Pancreas (tissue), 10 donors: ENCODE measurements at regions not wholly inside any gene's neighbourhood (a gene's known extent, or its start where the extent isn't known, plus 50 kb on each side); places are given as distances from the start of the nearest gene placed in this dataset.

Source experiments
- ATAC-seq, 4 donors: fragments of 200-7000 bp; cut with Tn5 transposase; one replicate each; pipeline versions ENCODE4 v1.8.0 to v1.9.1; 2020; ENCODE audit warnings: mild to moderate bottlenecking in 4 of 4, moderate library complexity in 4 of 4
- DNase-seq, 6 donors: peaks; one replicate each; pipeline ENCODE4 v3.0.0-alpha.2; 2020
- FAIRE-seq: peaks from 2 replicates; lab custom pipeline; 2012; peaks lifted over from hg19 to GRCh38; lab: Jason Lieb, UNC
- H3K27ac ChIP-seq, 4 donors: fragments of 200-600 bp; sonication (generic); 1 replicate in 3 of 4; 2 replicates in 1 of 4; pipeline versions ENCODE4 v1.5.0 to v1.8.0; 2020
- H3K27me3 ChIP-seq, 4 donors: fragments of 200-600 bp; one replicate each; pipeline ENCODE4 v1.8.0; 2021
- H3K36me3 ChIP-seq, 3 donors: fragments of 200-600 bp; sonication (generic) in 1 of 3; one replicate each; pipeline versions ENCODE4 v1.5.0 to v1.8.0; 2020 to 2021
- H3K4me1 ChIP-seq, 3 donors: fragments of 200-600 bp; one replicate each; pipeline ENCODE4 v1.8.0; 2021
- H3K4me3 ChIP-seq, 4 donors: fragments of 200-600 bp; sonication (generic) in 2 of 4; one replicate each; pipeline versions ENCODE4 v1.5.0 to v1.8.0; 2020 to 2021
- H3K9me3 ChIP-seq, 4 donors: fragments of 200-600 bp; one replicate each; pipeline ENCODE4 v1.8.0; 2021
- WGBS, 2 donors: extraction: QIAGEN DNeasy Blood & Tissue Kit; methylation state at CpG; one replicate each; pipeline ENCODE4 v1.1.7; 2013; 5-methylcytosine and 5-hydroxymethylcytosine counted together
- intact Hi-C, 3 donors: fragments of 100-400 bp; cut with DNase I; formaldehyde crosslinking; loops; one replicate each; pipeline versions ENCODE4 v1.11.1 to v1.14.2; 2022
- TF ChIP-seq, protein P1 (sequence below), 4 donors: fragments of 200-600 bp; sonication (generic) in 3 of 4; IDR thresholded peaks; one replicate each; pipeline versions ENCODE4 v1.5.0 to v1.8.0; 2021; ENCODE audit warnings: antibody characterized with exemption in 4 of 4
- donor health status: healthy with polysubstance abuse.
- donor health status: DM: no; HTN: no; CAD: no; lungs with moderate emphysema.
- donor health status: DM: no; HTN: no; CAD: no.
- donor health status: control.
- donor health status: control.
- donor health status: Bipolar disorder and iron deficiency.
- donor health status: DM: yes; HTN: yes; CAD: no.
- donor health status: DM: no; HTN: no; CAD: no.
- donor health status: DM: no; HTN: no; CAD: no.
- donor health status: DM: yes; HTN: yes; CAD: no.

DNA sequence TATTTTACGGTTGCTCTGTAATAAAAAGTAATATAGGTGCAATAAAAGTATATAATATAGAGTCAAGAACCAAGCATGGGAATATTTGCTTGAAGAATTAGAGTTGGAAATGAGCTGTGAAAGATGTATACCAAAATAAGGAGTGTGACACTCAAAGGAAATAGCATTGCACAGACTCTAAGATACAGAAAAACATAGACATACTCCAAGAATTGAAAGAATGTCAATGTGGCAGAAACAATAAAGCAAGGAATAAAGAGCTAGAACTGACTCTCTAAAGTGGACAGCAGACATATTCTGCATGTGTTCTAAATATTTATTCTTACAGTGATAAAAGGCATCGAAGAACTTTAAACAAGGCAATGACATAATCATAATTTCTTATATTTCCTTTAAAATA, 561.1 kb upstream of the SETBP1 start:
- no peak overlapping the region for H3K27ac ChIP-seq
- intact Hi-C loops: no loop called here
- DNase-seq (no peak), ATAC-seq (no peak), FAIRE-seq (no peak)
- 73 to 83% methylated on average over 2 of the region's 2 CpGs for WGBS, 2 donors
- no peaks in the 10 kb centered on the region for H3K27me3 ChIP-seq
- no peak overlapping the region for H3K4me3 ChIP-seq
- no peaks in the 10 kb centered on the region for H3K36me3 ChIP-seq
- no peaks in the 10 kb centered on the region for H3K9me3 ChIP-seq
- H3K4me1 ChIP-seq: no peaks in the 10 kb centered on the region
- TF ChIP-seq, protein P1, sequence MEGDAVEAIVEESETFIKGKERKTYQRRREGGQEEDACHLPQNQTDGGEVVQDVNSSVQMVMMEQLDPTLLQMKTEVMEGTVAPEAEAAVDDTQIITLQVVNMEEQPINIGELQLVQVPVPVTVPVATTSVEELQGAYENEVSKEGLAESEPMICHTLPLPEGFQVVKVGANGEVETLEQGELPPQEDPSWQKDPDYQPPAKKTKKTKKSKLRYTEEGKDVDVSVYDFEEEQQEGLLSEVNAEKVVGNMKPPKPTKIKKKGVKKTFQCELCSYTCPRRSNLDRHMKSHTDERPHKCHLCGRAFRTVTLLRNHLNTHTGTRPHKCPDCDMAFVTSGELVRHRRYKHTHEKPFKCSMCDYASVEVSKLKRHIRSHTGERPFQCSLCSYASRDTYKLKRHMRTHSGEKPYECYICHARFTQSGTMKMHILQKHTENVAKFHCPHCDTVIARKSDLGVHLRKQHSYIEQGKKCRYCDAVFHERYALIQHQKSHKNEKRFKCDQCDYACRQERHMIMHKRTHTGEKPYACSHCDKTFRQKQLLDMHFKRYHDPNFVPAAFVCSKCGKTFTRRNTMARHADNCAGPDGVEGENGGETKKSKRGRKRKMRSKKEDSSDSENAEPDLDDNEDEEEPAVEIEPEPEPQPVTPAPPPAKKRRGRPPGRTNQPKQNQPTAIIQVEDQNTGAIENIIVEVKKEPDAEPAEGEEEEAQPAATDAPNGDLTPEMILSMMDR (IDR thresholded peaks at IDR 0.05): no peak

DNA sequence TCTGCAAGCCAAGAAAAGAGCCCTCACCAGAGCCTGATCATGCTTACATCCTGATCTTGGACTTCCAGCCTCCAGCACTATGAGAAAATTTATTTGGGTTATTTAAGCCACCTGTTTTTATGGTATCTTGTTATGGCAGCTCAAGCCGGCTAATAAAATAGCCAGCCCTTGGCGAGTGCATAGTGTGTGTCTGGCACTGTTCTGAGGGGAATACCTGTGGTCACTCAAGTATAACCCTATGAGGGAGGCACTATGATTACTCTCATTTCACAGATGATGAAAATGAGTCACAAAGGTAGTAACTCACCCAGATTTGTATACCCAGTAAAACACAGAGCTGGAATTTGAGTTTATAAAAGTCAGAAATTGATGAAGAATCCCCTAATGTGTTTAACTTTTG, 556.9 kb upstream of the SETBP1 start:
- no peaks in the 10 kb centered on the region for H3K9me3 ChIP-seq
- no peak overlapping the region for H3K4me3 ChIP-seq
- H3K27ac ChIP-seq: no peak overlapping the region
- no peak for ATAC-seq
- TF ChIP-seq, protein P1 (IDR thresholded peaks at IDR 0.05): no peak
- no peaks in the 10 kb centered on the region for H3K36me3 ChIP-seq
- H3K27me3 ChIP-seq: no peaks in the 10 kb centered on the region
- intact Hi-C loops: no loop called here
- 82 to 83% methylated on average over 2 of the region's 2 CpGs for WGBS, 2 donors
- FAIRE-seq: peak; percentile 47
- no peak for DNase-seq
- H3K4me1 ChIP-seq: no peaks in the 10 kb centered on the region

DNA sequence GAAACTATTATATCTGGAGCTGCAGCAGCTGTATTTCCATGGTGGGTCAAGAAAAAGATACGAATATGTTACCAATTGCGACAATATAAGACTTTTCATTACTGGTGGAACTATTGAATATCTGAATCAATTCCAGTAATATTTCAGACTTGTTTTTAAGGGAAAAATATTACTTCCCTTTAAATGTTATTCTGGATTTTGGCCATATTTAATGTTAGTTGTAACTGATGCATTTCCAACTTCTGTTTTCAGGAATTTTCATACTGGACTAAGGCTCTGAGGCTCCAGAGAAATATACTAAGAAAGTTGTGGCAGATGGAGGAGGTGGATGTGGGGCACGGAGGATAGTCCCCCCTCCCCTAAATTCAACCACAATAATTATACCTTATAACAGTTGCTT, 555.2 kb upstream of the SETBP1 start:
- H3K4me1 ChIP-seq: no peaks in the 10 kb centered on the region
- 83 to 87% methylated on average over 3 of the region's 3 CpGs for WGBS, 2 donors
- no peak for ATAC-seq
- H3K36me3 ChIP-seq: no peaks in the 10 kb centered on the region
- no peak overlapping the region for H3K4me3 ChIP-seq
- H3K9me3 ChIP-seq: no peaks in the 10 kb centered on the region
- intact Hi-C loops: no loop called here
- TF ChIP-seq, protein P1 (IDR thresholded peaks at IDR 0.05): no peak
- no peak overlapping the region for H3K27ac ChIP-seq
- no peaks in the 10 kb centered on the region for H3K27me3 ChIP-seq
- DNase-seq: no peak
- FAIRE-seq: no peak

DNA sequence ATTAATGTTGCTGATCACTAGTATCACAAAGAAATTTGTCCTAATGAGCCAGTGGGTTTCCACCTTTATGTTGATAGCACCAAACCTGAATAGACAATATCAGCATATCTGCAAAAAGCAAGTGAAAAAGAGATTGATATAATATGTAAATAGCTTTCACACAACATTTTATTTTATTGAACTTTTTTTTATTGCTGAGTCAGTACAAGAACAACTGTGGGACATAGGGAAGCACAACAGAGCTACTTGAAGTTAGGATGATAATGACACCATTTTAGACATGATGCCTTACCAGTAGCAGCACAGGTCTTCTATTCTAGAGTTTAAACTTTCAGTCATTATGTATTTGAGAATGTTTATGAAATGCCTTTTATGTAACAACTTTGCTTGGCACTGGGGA, 554.1 kb upstream of the SETBP1 start:
- Histone ChIP-seq H3K4me1 (no peaks in the 10 kb centered on the region), H3K27ac (no peak overlapping the region), H3K36me3 (no peaks in the 10 kb centered on the region), H3K27me3 (no peaks in the 10 kb centered on the region), H3K9me3 (no peaks in the 10 kb centered on the region), H3K4me3 (no peak overlapping the region)
- ATAC-seq: no peak
- intact Hi-C loops: no loop called here
- no peak for FAIRE-seq
- TF ChIP-seq, protein P1 (IDR thresholded peaks at IDR 0.05): no peak
- no peak for DNase-seq

DNA sequence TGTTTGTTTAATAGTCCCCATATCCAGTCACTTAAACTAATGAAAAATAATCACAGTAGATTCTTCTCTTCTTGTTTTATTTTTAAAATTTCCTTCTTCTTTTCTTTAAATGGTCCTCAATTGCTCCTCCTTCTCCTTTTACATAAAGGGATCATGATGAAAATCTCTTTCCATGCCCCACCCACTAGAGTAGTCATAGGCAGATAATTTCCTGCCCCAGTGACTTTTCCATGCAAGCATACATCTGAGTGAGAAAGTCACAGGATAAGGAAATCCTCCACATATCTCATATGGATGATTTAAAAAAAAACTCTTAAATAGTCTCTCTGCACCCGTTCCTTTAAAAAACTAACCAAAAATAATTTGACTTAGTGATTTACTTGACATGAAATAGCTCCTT, 552.3 kb upstream of the SETBP1 start:
- H3K27me3 ChIP-seq: no peaks in the 10 kb centered on the region
- no peak overlapping the region for H3K4me3 ChIP-seq
- H3K36me3 ChIP-seq: no peaks in the 10 kb centered on the region
- H3K27ac ChIP-seq: no peak overlapping the region
- FAIRE-seq (no peak), DNase-seq (no peak), ATAC-seq (no peak)
- H3K4me1 ChIP-seq: no peaks in the 10 kb centered on the region
- TF ChIP-seq, protein P1 (IDR thresholded peaks at IDR 0.05): no peak
- intact Hi-C loops: no loop called here
- no peaks in the 10 kb centered on the region for H3K9me3 ChIP-seq
- WGBS, 2 donors: 68 to 75% methylated on average over 1 of the region's 1 CpG
